Endothelial cell of umbilical vein (primary cell): ENCODE measurements at regions not wholly inside any gene's neighbourhood (a gene's known extent, or its start where the extent isn't known, plus 50 kb on each side); places are given as distances from the start of the nearest gene placed in this dataset.

Experiments used
- EZH2 ChIP-seq: IDR thresholded peaks from 2 replicates; pipeline ENCODE4 v1.6.1; 2012; ENCODE audit warnings: borderline replicate concordance, low read depth, mild to moderate bottlenecking, moderate library complexity, low read length, inconsistent platforms; ENCODE audit not compliant: severe bottlenecking
- GATA2 ChIP-seq: IDR thresholded peaks from 2 replicates; pipeline ENCODE4 v1.7.0; 2011; ENCODE audit warnings: low read depth, mild to moderate bottlenecking, moderate library complexity, mixed read lengths, low read length; ENCODE audit not compliant: insufficient read length, insufficient read depth
- JUN ChIP-seq: IDR thresholded peaks from 2 replicates; pipeline ENCODE4 v1.6.1; 2011; ENCODE audit warnings: borderline replicate concordance, low read depth; ENCODE audit not compliant: insufficient read length, insufficient read depth
- MAX ChIP-seq: IDR thresholded peaks from 2 replicates; pipeline ENCODE4 v1.6.1; 2011; ENCODE audit not compliant: insufficient read depth, insufficient read length
- MYC ChIP-seq: IDR thresholded peaks from one replicate; pipeline ENCODE4 v1.6.1; 2011; ENCODE audit warnings: mild to moderate bottlenecking, low read depth, low read length
- POLR2A ChIP-seq: IDR thresholded peaks from 2 replicates; pipeline ENCODE4 v1.6.1; 2012; ENCODE audit warnings: low read depth, mild to moderate bottlenecking, control low read depth, low read length
- POLR2AphosphoS5 ChIP-seq: IDR thresholded peaks from 2 replicates; pipeline ENCODE4 v1.6.1; 2012; ENCODE audit warnings: low read depth, mild to moderate bottlenecking, control low read depth, low read length, moderate library complexity; ENCODE audit not compliant: insufficient read depth
- TF ChIP-seq, protein P1 (sequence below), 2 donors: IDR thresholded peaks; 1 replicate in 1 of 2; 2 replicates in 1 of 2; pipeline ENCODE4 v1.5.1; 2011; ENCODE audit warnings: low read length in 2 of 2, mild to moderate bottlenecking in 2 of 2, moderate library complexity in 2 of 2, control low read depth in 1 of 2, inconsistent platforms in 1 of 2, low read depth in 1 of 2; ENCODE audit not compliant: insufficient read depth in 1 of 2; ENCODE audit errors: extremely low read depth in 1 of 2

- TF ChIP-seq, protein P1, sequence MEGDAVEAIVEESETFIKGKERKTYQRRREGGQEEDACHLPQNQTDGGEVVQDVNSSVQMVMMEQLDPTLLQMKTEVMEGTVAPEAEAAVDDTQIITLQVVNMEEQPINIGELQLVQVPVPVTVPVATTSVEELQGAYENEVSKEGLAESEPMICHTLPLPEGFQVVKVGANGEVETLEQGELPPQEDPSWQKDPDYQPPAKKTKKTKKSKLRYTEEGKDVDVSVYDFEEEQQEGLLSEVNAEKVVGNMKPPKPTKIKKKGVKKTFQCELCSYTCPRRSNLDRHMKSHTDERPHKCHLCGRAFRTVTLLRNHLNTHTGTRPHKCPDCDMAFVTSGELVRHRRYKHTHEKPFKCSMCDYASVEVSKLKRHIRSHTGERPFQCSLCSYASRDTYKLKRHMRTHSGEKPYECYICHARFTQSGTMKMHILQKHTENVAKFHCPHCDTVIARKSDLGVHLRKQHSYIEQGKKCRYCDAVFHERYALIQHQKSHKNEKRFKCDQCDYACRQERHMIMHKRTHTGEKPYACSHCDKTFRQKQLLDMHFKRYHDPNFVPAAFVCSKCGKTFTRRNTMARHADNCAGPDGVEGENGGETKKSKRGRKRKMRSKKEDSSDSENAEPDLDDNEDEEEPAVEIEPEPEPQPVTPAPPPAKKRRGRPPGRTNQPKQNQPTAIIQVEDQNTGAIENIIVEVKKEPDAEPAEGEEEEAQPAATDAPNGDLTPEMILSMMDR (IDR thresholded peaks at IDR 0.05; ENCODE audit: extremely low read depth in 1 of 2, insufficient read depth in 1 of 2, low read depth in 1 of 2, low read length in 2 of 2) = no peak
- no peak for TF ChIP-seq POLR2A
- TF ChIP-seq EZH2 = no peak
- TF ChIP-seq POLR2AphosphoS5 = no peak
- TF ChIP-seq MAX = no peak
- no peak for TF ChIP-seq GATA2
- no peak for TF ChIP-seq MYC
- TF ChIP-seq JUN = no peak
Measured at GRCh38 chr17:77631307-77631706, 327.2 kb upstream of the TNRC6C start.
